ENCODE measurements at regions not wholly inside any gene's neighbourhood (a gene's known extent, or its start where the extent isn't known, plus 50 kb on each side); places are given as distances from the start of the nearest gene placed in this dataset.

DNA sequence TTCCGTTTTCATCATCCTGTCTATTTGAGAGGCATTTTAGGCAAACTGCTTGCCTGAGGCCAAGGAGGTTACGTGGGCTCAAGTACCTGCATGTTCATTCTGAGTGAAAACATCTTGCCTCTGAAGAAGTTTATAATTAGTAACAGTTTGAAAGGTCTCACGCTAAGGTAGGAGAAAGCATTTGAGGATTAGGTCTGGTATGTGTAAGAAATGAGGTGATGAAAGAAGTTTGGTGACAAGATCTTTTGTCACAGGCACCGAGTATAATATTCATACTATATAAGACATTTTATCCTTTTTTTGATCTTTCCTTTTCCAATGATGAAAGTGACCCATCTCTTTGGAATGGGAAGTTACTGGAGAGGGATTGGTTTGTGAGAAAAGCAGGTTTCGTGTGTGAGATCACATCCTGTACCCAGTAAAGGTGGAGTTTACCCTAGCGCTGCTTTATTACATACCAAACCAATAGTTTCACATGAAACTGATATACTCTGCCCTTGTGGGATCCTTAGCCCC lies 98.7 kb upstream of the PDC start:
- Mint-ChIP-seq H3K9me3 (ENCODE audit: unreplicated experiment) (no peaks in the 10 kb centered on the region), H3K4me1 (ENCODE audit: unreplicated experiment) (no peaks in the 10 kb centered on the region), H3K36me3 (ENCODE audit: low read depth, unreplicated experiment) (no peaks in the 10 kb centered on the region), H3K27ac (ENCODE audit: unreplicated experiment) (no peak overlapping the region), H3K27me3 (ENCODE audit: unreplicated experiment) (no peaks in the 10 kb centered on the region), H3K4me3 (ENCODE audit: unreplicated experiment) (no peak overlapping the region)
- TF ChIP-seq, protein P1, sequence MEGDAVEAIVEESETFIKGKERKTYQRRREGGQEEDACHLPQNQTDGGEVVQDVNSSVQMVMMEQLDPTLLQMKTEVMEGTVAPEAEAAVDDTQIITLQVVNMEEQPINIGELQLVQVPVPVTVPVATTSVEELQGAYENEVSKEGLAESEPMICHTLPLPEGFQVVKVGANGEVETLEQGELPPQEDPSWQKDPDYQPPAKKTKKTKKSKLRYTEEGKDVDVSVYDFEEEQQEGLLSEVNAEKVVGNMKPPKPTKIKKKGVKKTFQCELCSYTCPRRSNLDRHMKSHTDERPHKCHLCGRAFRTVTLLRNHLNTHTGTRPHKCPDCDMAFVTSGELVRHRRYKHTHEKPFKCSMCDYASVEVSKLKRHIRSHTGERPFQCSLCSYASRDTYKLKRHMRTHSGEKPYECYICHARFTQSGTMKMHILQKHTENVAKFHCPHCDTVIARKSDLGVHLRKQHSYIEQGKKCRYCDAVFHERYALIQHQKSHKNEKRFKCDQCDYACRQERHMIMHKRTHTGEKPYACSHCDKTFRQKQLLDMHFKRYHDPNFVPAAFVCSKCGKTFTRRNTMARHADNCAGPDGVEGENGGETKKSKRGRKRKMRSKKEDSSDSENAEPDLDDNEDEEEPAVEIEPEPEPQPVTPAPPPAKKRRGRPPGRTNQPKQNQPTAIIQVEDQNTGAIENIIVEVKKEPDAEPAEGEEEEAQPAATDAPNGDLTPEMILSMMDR (IDR thresholded peaks at IDR 0.05; ENCODE audit: unreplicated experiment): no peak
- DNase-seq (ENCODE audit: low spot score): no peak

- H3K36me3 Mint-ChIP-seq (ENCODE audit: low read depth, unreplicated experiment): no peaks in the 10 kb centered on the region
- H3K27me3 Mint-ChIP-seq (ENCODE audit: unreplicated experiment): no peaks in the 10 kb centered on the region
- no peak overlapping the region for H3K27ac Mint-ChIP-seq (ENCODE audit: unreplicated experiment)
- no peak overlapping the region for H3K4me3 Mint-ChIP-seq (ENCODE audit: unreplicated experiment)
- no peak for DNase-seq (ENCODE audit: low spot score)
- H3K4me1 Mint-ChIP-seq (ENCODE audit: unreplicated experiment): no peaks in the 10 kb centered on the region
- H3K9me3 Mint-ChIP-seq (ENCODE audit: unreplicated experiment): no peaks in the 10 kb centered on the region
- TF ChIP-seq, protein P1 (IDR thresholded peaks at IDR 0.05; ENCODE audit: unreplicated experiment): no peak
These were observed 96.3 kb upstream of the PDC start for GRCh38 chr1:186557147-186557777.

- Mint-ChIP-seq H3K9me3 (ENCODE audit: unreplicated experiment) (peaks cover 4% of the 10 kb centered on the region), H3K27ac (ENCODE audit: unreplicated experiment) (no peak overlapping the region), H3K36me3 (ENCODE audit: low read depth, unreplicated experiment) (no peaks in the 10 kb centered on the region), H3K27me3 (ENCODE audit: unreplicated experiment) (no peaks in the 10 kb centered on the region), H3K4me1 (ENCODE audit: unreplicated experiment) (no peaks in the 10 kb centered on the region), H3K4me3 (ENCODE audit: unreplicated experiment) (no peak overlapping the region)
- DNase-seq (ENCODE audit: low spot score): no peak
- TF ChIP-seq, protein P1 (IDR thresholded peaks at IDR 0.05; ENCODE audit: unreplicated experiment): no peak
These were observed 89.9 kb upstream of the PDC start for GRCh38 chr1:186550832-186551231.

- no peak for DNase-seq (ENCODE audit: low spot score)
- Mint-ChIP-seq H3K27me3 (ENCODE audit: unreplicated experiment) (no peaks in the 10 kb centered on the region), H3K27ac (ENCODE audit: unreplicated experiment) (no peak overlapping the region), H3K4me3 (ENCODE audit: unreplicated experiment) (no peak overlapping the region), H3K4me1 (ENCODE audit: unreplicated experiment) (no peaks in the 10 kb centered on the region), H3K36me3 (ENCODE audit: low read depth, unreplicated experiment) (peaks cover 4% of the 10 kb centered on the region), H3K9me3 (ENCODE audit: unreplicated experiment) (no peaks in the 10 kb centered on the region)
- TF ChIP-seq, protein P1 (IDR thresholded peaks at IDR 0.05; ENCODE audit: unreplicated experiment): no peak
These were observed 80.1 kb upstream of the PDC start for GRCh38 chr1:186541003-186541402.

GRCh38 chr1:186540521-186540920 lies 79.6 kb upstream of the PDC start:
- no peaks in the 10 kb centered on the region for H3K9me3 Mint-ChIP-seq (ENCODE audit: unreplicated experiment)
- H3K27me3 Mint-ChIP-seq (ENCODE audit: unreplicated experiment): no peaks in the 10 kb centered on the region
- DNase-seq (ENCODE audit: low spot score): no peak
- H3K27ac Mint-ChIP-seq (ENCODE audit: unreplicated experiment): no peak overlapping the region
- H3K36me3 Mint-ChIP-seq (ENCODE audit: low read depth, unreplicated experiment): peaks cover 4% of the 10 kb centered on the region
- TF ChIP-seq, protein P1 (IDR thresholded peaks at IDR 0.05; ENCODE audit: unreplicated experiment): no peak
- H3K4me1 Mint-ChIP-seq (ENCODE audit: unreplicated experiment): no peaks in the 10 kb centered on the region
- H3K4me3 Mint-ChIP-seq (ENCODE audit: unreplicated experiment): no peak overlapping the region
